Large intestine (tissue), 3 donors: ENCODE measurements at regions not wholly inside any gene's neighbourhood (a gene's known extent, or its start where the extent isn't known, plus 50 kb on each side); places are given as distances from the start of the nearest gene placed in this dataset.
"Not testable (repeated sequence)": the region's sequence is repeated elsewhere in the genome, so short reads cannot be mapped to it uniquely, and the experiment has no call there.

Source experiments
- DNase-seq, 2 donors: peaks; one replicate each; pipeline versions ENCODE4 v3.0.0 to v3.0.0-alpha.2; 2013
- H3K27ac ChIP-seq: one replicate; pipeline ENCODE4 v1.5.1; 2013; ENCODE audit warnings: low read length
- H3K27me3 ChIP-seq: 2 replicates; pipeline ENCODE4 v1.6.1; 2013; ENCODE audit warnings: low read length; ENCODE audit not compliant: control insufficient read depth, insufficient read depth
- H3K36me3 ChIP-seq: 2 replicates; pipeline ENCODE4 v1.6.1; 2013; ENCODE audit warnings: low read length; ENCODE audit not compliant: control insufficient read depth, insufficient read depth
- H3K4me1 ChIP-seq: one replicate; pipeline ENCODE4 v1.6.1; 2013; ENCODE audit warnings: low read length; ENCODE audit not compliant: control insufficient read depth, insufficient read depth
- H3K4me3 ChIP-seq: one replicate; pipeline ENCODE4 v1.5.1; 2013; ENCODE audit warnings: low read length
- H3K9me3 ChIP-seq: one replicate; pipeline ENCODE4 v1.6.1; 2013; ENCODE audit warnings: mild to moderate bottlenecking, low read depth, low read length, moderate library complexity; ENCODE audit not compliant: control insufficient read depth
- WGBS: methylation state at CpG from one replicate; pipeline ENCODE4 v1.1.5; 2013; ENCODE audit warnings: low lambda C conversion rate; ENCODE audit not compliant: insufficient coverage; 5-methylcytosine and 5-hydroxymethylcytosine counted together

GRCh38 chr21:35271344-35272118 lies 222.4 kb upstream of the RUNX1 start:
- H3K36me3 ChIP-seq, H3K4me3 ChIP-seq, H3K27ac ChIP-seq, H3K9me3 ChIP-seq, DNase-seq, H3K27me3 ChIP-seq: not testable (repeated sequence)
- H3K4me1 ChIP-seq: peaks cover 13% of the 10 kb centered on the region
- no CpG with 5 or more reads among the region's 4 CpGs for WGBS

- Histone ChIP-seq H3K4me3 (no peak overlapping the region), H3K4me1 (peaks cover 7% of the 10 kb centered on the region), H3K27me3 (no peaks in the 10 kb centered on the region), H3K36me3 (no peaks in the 10 kb centered on the region), H3K9me3 (no peaks in the 10 kb centered on the region), H3K27ac (no peak overlapping the region)
- no peak for DNase-seq
- 100% methylated on average over 1 of the region's 4 CpGs for WGBS
Observed at GRCh38 chr21:35268817-35269216, 219.7 kb upstream of the RUNX1 start.

GRCh38 chr21:35268261-35268660 lies 219.2 kb upstream of the RUNX1 start:
- Histone ChIP-seq H3K4me1 (peaks cover 2% of the 10 kb centered on the region), H3K27ac (no peak overlapping the region), H3K27me3 (no peaks in the 10 kb centered on the region), H3K9me3 (no peaks in the 10 kb centered on the region), H3K36me3 (no peaks in the 10 kb centered on the region), H3K4me3 (no peak overlapping the region)
- DNase-seq: no peak
- WGBS: no CpG with 5 or more reads among the region's 1 CpG

- Histone ChIP-seq H3K36me3 (no peaks in the 10 kb centered on the region), H3K9me3 (no peaks in the 10 kb centered on the region), H3K4me1 (no peaks in the 10 kb centered on the region), H3K4me3 (no peak overlapping the region), H3K27ac (no peak overlapping the region), H3K27me3 (no peaks in the 10 kb centered on the region)
- 100% methylated on average over 1 of the region's 3 CpGs for WGBS
- DNase-seq: no peak
Observed at GRCh38 chr21:35266546-35266945, 217.4 kb upstream of the RUNX1 start.

- no peak overlapping the region for H3K4me3 ChIP-seq
- no peaks in the 10 kb centered on the region for H3K36me3 ChIP-seq
- H3K9me3 ChIP-seq: no peaks in the 10 kb centered on the region
- no CpG with 5 or more reads among the region's 8 CpGs for WGBS
- no peak overlapping the region for H3K27ac ChIP-seq
- DNase-seq: no peak
- no peaks in the 10 kb centered on the region for H3K27me3 ChIP-seq
- no peaks in the 10 kb centered on the region for H3K4me1 ChIP-seq
Observed at GRCh38 chr21:35265170-35265877, 216.2 kb upstream of the RUNX1 start.

GRCh38 chr21:35259457-35259856 lies 210.4 kb upstream of the RUNX1 start:
- H3K36me3 ChIP-seq: no peaks in the 10 kb centered on the region
- no peaks in the 10 kb centered on the region for H3K27me3 ChIP-seq
- peak overlapping the region; percentile 54 for H3K27ac ChIP-seq
- no CpG with 5 or more reads among the region's 2 CpGs for WGBS
- H3K4me1 ChIP-seq: peaks cover 13% of the 10 kb centered on the region
- H3K9me3 ChIP-seq: no peaks in the 10 kb centered on the region
- no peak overlapping the region for H3K4me3 ChIP-seq
- DNase-seq: peak; percentile 36 to 67

- no peak overlapping the region for H3K4me3 ChIP-seq
- H3K9me3 ChIP-seq: no peaks in the 10 kb centered on the region
- no peaks in the 10 kb centered on the region for H3K27me3 ChIP-seq
- no peaks in the 10 kb centered on the region for H3K36me3 ChIP-seq
- 100% methylated on average over 6 of the region's 6 CpGs for WGBS
- peaks cover 13% of the 10 kb centered on the region for H3K4me1 ChIP-seq
- no peak for DNase-seq
- H3K27ac ChIP-seq: no peak overlapping the region
Observed at GRCh38 chr21:35258521-35258920, 209.4 kb upstream of the RUNX1 start.

GRCh38 chr21:35257413-35257812 lies 208.3 kb upstream of the RUNX1 start:
- peaks cover 13% of the 10 kb centered on the region for H3K4me1 ChIP-seq
- no peak overlapping the region for H3K4me3 ChIP-seq
- no peaks in the 10 kb centered on the region for H3K36me3 ChIP-seq
- DNase-seq: no peak
- WGBS: no CpG with 5 or more reads among the region's 2 CpGs
- H3K9me3 ChIP-seq: no peaks in the 10 kb centered on the region
- H3K27ac ChIP-seq: no peak overlapping the region
- H3K27me3 ChIP-seq: no peaks in the 10 kb centered on the region

- Histone ChIP-seq H3K4me3 (peak overlapping the region; percentile 21), H3K36me3 (no peaks in the 10 kb centered on the region), H3K27ac (peak overlapping the region; percentile 40), H3K4me1 (peaks cover 13% of the 10 kb centered on the region), H3K9me3 (no peaks in the 10 kb centered on the region), H3K27me3 (no peaks in the 10 kb centered on the region)
- DNase-seq: peak; percentile 65 to 85
- 33% methylated on average over 1 of the region's 10 CpGs for WGBS
Observed at GRCh38 chr21:35256468-35256988, 207.4 kb upstream of the RUNX1 start.

- Histone ChIP-seq H3K27me3 (no peaks in the 10 kb centered on the region), H3K36me3 (no peaks in the 10 kb centered on the region), H3K4me1 (peaks cover 10% of the 10 kb centered on the region), H3K4me3 (no peak overlapping the region), H3K9me3 (no peaks in the 10 kb centered on the region), H3K27ac (no peak overlapping the region)
- no CpG with 5 or more reads among the region's 2 CpGs for WGBS
- no peak for DNase-seq
Observed at GRCh38 chr21:35254765-35255138, 205.7 kb upstream of the RUNX1 start.
